Psoas muscle (tissue), 7 donors: ENCODE measurements at regions not wholly inside any gene's neighbourhood (a gene's known extent, or its start where the extent isn't known, plus 50 kb on each side); places are given as distances from the start of the nearest gene placed in this dataset.

Source experiments
- ATAC-seq, 4 donors: fragments of 200-7000 bp; cut with Tn5 transposase; one replicate each; pipeline ENCODE4 v1.9.1; 2020; ENCODE audit warnings: moderate library complexity in 3 of 4, mild to moderate bottlenecking in 2 of 4
- DNase-seq, 2 donors: peaks; one replicate each; pipeline ENCODE4 v3.0.0-alpha.2; 2020
- H3K27ac ChIP-seq: fragments of 200-600 bp; one replicate; pipeline ENCODE4 v1.8.0; 2022
- H3K27me3 ChIP-seq, 3 donors: fragments of 200-600 bp in 1 of 3; one replicate each; pipeline versions ENCODE4 v1.6.1 to v1.8.0; 2013 to 2022; ENCODE audit warnings: low read length in 2 of 3, mild to moderate bottlenecking in 2 of 3, moderate library complexity in 1 of 3; ENCODE audit not compliant: insufficient read depth in 3 of 3
- H3K36me3 ChIP-seq, 2 donors: fragments of 200-600 bp in 1 of 2; one replicate each; pipeline versions ENCODE4 v1.6.1 to v1.8.0; 2013 to 2022; ENCODE audit warnings: low read depth in 1 of 2, mild to moderate bottlenecking in 1 of 2, moderate library complexity in 1 of 2; ENCODE audit not compliant: insufficient read depth in 1 of 2
- H3K4me1 ChIP-seq: fragments of 200-600 bp; one replicate; pipeline ENCODE4 v1.8.0; 2022
- H3K4me3 ChIP-seq: fragments of 200-600 bp; one replicate; pipeline ENCODE4 v1.8.0; 2022; ENCODE audit warnings: mild to moderate bottlenecking
- H3K9me3 ChIP-seq: fragments of 200-600 bp; one replicate; pipeline ENCODE4 v1.8.0; 2022
- CTCF ChIP-seq: fragments of 200-600 bp; IDR thresholded peaks from one replicate; pipeline ENCODE4 v1.8.0; 2022; ENCODE audit warnings: antibody characterized with exemption
- WGBS, 3 donors: extraction: QIAGEN DNeasy Blood & Tissue Kit; methylation state at CpG; one replicate each; pipeline versions ENCODE4 v1.1.6 to v1.1.7; 2013; 5-methylcytosine and 5-hydroxymethylcytosine counted together
- intact Hi-C, 2 donors: fragments of 100-400 bp; cut with DNase I; formaldehyde crosslinking; loops; one replicate each; pipeline versions ENCODE4 v1.11.0 to v1.14.2; 2022
- donor health status: healthy with polysubstance abuse.
- donor health status: DM: no; HTN: no; CAD: no; lungs with moderate emphysema.
- donor health status: Bipolar disorder and iron deficiency.
- donor health status: healthy.
- donor health status: DM: yes; HTN: yes; CAD: no.
- donor health status: DM: no; HTN: no; CAD: no.
- donor health status: DM: yes; HTN: yes; CAD: no.

GRCh38 chr7:67675971-67676370 lies 679.3 kb downstream of the TYW1 start:
- Histone ChIP-seq H3K9me3 (peaks cover 3% of the 10 kb centered on the region), H3K27me3 (no peaks in the 10 kb centered on the region), H3K36me3 (no peaks in the 10 kb centered on the region), H3K27ac (no peak overlapping the region), H3K4me1 (no peaks in the 10 kb centered on the region), H3K4me3 (no peak overlapping the region)
- no peak for TF ChIP-seq CTCF
- WGBS, 3 donors: 35 to 57% (median 55%) methylated on average over 2 of the region's 2 CpGs
- DNase-seq (no peak), ATAC-seq (no peak)
- intact Hi-C loops: no loop called here

DNA sequence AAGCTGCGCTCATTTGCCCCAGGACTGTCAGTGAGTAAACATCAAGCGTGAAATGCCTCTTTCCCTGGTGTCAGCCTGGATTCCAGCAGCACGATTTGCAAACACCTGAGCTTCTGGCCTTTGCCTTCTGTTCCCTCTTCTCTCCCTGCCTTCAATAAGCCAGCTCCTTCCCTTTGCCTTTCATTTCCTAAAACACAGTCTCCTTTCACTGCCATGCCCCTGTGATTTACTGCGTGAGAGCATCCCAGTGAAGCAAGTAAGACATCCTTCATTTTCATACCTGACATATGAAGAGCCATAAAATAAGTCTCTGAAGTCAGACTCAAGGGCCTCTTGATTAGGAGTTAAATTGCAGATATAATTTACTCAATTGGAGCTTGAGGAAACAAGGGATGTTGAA lies 681.8 kb downstream of the TYW1 start:
- no peaks in the 10 kb centered on the region for H3K36me3 ChIP-seq
- WGBS, 3 donors: 56 to 65% (median 57%) methylated on average over 4 of the region's 4 CpGs
- intact Hi-C loops: no loop called here

DNA sequence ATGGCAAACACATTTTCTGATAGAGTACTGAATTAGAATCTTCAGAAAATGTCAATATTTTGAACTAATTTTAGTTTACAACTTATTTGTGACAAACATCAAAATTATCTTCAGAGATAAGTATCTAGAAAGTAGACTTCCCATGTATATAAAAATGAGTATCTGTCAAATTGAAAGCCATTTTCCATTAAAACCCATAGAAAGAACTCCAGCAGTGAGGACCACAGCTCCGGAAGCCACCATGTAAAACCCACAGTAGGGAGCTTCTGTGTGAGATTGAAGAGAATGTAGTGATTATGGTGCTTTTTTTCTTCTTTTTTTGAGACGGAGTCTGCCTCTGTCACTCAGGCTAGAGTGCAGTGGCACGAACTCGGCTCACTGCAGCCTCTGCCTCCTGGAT lies 687.0 kb downstream of the TYW1 start:
- 64 to 89% (median 82%) methylated on average over 4 of the region's 4 CpGs for WGBS, 3 donors
- Histone ChIP-seq H3K27ac (no peak overlapping the region), H3K27me3 (no peaks in the 10 kb centered on the region), H3K4me1 (no peaks in the 10 kb centered on the region), H3K4me3 (no peak overlapping the region), H3K9me3 (no peaks in the 10 kb centered on the region), H3K36me3 (no peaks in the 10 kb centered on the region)
- DNase-seq: no peak
- no peak for ATAC-seq
- intact Hi-C loops: no loop called here
- no peak for TF ChIP-seq CTCF

More for the DNA sequence above, 681.8 kb downstream of the TYW1 start:
- H3K27ac ChIP-seq: no peak overlapping the region
- no peaks in the 10 kb centered on the region for H3K27me3 ChIP-seq
- TF ChIP-seq CTCF: no peak
- H3K4me1 ChIP-seq: no peaks in the 10 kb centered on the region
- peaks cover 3% of the 10 kb centered on the region for H3K9me3 ChIP-seq
- ATAC-seq (no peak), DNase-seq (no peak)
- H3K4me3 ChIP-seq: no peak overlapping the region

DNA sequence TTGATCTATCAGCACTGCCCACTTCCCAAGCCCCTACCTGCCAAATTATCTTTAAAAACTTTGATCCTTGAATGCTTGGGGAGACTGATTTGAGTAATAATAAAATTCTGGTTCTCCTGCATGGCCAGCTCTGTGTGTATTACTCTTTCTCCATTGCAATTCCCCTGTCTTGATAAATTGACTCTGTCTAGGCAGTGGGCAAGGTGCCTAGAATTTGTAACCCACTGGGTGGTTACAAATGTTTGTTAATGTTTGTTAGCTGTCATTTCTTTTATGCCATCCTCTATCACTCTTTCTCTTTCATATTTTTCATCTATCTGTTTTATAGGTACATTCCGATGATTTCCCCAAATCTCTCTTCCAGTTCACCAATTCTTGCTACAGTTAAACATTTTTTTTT lies 694.1 kb downstream of the TYW1 start:
- no peaks in the 10 kb centered on the region for H3K27me3 ChIP-seq
- H3K36me3 ChIP-seq: no peaks in the 10 kb centered on the region
- no peaks in the 10 kb centered on the region for H3K9me3 ChIP-seq
- H3K4me1 ChIP-seq: no peaks in the 10 kb centered on the region
- no peak for ATAC-seq
- no peak overlapping the region for H3K4me3 ChIP-seq
- 92 to 97% (median 95%) methylated on average over 1 of the region's 1 CpG for WGBS, 3 donors
- intact Hi-C loops: no loop called here
- TF ChIP-seq CTCF: no peak
- DNase-seq: no peak
- H3K27ac ChIP-seq: no peak overlapping the region

GRCh38 chr7:67692425-67692824 lies 695.8 kb downstream of the TYW1 start:
- Histone ChIP-seq H3K27ac (no peak overlapping the region), H3K4me1 (no peaks in the 10 kb centered on the region), H3K36me3 (no peaks in the 10 kb centered on the region), H3K27me3 (no peaks in the 10 kb centered on the region), H3K4me3 (no peak overlapping the region), H3K9me3 (no peaks in the 10 kb centered on the region)
- no peak for TF ChIP-seq CTCF
- intact Hi-C loops: no loop called here
- ATAC-seq (no peak), DNase-seq (no peak)
- 32 to 47% (median 41%) methylated on average over 4 of the region's 4 CpGs for WGBS, 3 donors
